Ishikawa (cell line): ENCODE measurements at regions not wholly inside any gene's neighbourhood (a gene's known extent, or its start where the extent isn't known, plus 50 kb on each side); places are given as distances from the start of the nearest gene placed in this dataset.

Experiments used
- CREB1 ChIP-seq: IDR thresholded peaks from 2 replicates; pipeline ENCODE4 v1.6.1; 2012; ENCODE audit warnings: low read depth
- EGR1 ChIP-seq: IDR thresholded peaks from 2 replicates; pipeline ENCODE4 v1.6.1; 2012
- EP300 ChIP-seq: IDR thresholded peaks from 2 replicates; pipeline ENCODE4 v1.6.1; 2012; ENCODE audit warnings: borderline replicate concordance
- FOXM1 ChIP-seq: IDR thresholded peaks from 2 replicates; pipeline ENCODE4 v1.6.1; 2012; ENCODE audit warnings: low read depth, borderline replicate concordance
- RAD21 ChIP-seq: IDR thresholded peaks from 2 replicates; pipeline ENCODE4 v1.6.1; 2012; ENCODE audit warnings: low read depth
- TAF1 ChIP-seq: IDR thresholded peaks from 2 replicates; pipeline ENCODE4 v1.6.1; 2012; ENCODE audit warnings: low read depth, mild to moderate bottlenecking
- TEAD4 ChIP-seq: IDR thresholded peaks from 2 replicates; pipeline ENCODE4 v1.6.1; 2012
- YY1 ChIP-seq: IDR thresholded peaks from 2 replicates; pipeline ENCODE4 v1.6.1; 2012; ENCODE audit warnings: low read depth
- ZBTB7A ChIP-seq: IDR thresholded peaks from 2 replicates; pipeline ENCODE4 v1.6.1; 2012; ENCODE audit warnings: low read depth
- TF ChIP-seq, protein P1 (sequence below): IDR thresholded peaks from 2 replicates; pipeline ENCODE4 v1.6.1; 2012; ENCODE audit warnings: low read depth, mild to moderate bottlenecking
- TF ChIP-seq, protein P2 (sequence below): IDR thresholded peaks from 2 replicates; pipeline ENCODE4 v1.6.1; 2012

DNA sequence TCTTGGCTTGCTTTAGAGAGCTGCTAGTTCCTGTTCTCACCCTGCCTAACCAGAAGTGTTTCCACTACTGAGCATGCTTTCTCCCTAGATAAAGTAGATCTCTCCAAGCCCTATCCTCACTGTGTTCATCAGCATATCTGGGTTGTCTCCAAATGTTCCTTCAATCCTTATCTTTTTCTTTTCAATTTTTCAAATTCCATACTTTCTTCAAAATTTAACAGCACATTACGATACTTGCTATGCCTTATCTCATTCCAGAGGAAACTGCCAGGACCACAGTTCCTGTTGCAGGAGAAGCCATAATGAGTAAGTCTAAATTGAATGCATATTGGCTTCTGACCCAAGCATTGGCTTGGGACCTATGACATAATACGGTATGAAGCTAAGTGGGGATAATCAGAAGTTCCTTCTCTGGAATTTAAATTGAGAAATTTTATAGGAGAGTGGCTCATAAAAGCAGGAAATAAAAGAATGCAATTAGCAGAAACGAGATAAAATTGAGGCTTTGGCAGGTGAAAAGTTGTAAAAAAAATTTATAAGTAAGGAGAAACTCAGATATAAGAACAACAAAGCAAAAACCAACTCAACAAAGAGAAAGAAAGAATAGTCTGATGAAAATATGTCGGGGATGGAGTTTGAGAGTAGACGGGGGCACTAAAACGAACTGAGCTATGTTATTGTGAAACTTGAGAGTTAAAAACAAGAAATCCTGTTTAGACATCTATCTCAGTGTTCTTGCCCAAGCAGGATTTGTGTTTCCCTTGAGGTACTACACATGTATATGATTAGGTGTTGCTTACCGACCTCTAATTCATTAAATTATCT lies 631.7 kb upstream of the CCDC54 start:
- no peak for TF ChIP-seq YY1
- TF ChIP-seq EP300, result no peak
- TF ChIP-seq, protein P1, sequence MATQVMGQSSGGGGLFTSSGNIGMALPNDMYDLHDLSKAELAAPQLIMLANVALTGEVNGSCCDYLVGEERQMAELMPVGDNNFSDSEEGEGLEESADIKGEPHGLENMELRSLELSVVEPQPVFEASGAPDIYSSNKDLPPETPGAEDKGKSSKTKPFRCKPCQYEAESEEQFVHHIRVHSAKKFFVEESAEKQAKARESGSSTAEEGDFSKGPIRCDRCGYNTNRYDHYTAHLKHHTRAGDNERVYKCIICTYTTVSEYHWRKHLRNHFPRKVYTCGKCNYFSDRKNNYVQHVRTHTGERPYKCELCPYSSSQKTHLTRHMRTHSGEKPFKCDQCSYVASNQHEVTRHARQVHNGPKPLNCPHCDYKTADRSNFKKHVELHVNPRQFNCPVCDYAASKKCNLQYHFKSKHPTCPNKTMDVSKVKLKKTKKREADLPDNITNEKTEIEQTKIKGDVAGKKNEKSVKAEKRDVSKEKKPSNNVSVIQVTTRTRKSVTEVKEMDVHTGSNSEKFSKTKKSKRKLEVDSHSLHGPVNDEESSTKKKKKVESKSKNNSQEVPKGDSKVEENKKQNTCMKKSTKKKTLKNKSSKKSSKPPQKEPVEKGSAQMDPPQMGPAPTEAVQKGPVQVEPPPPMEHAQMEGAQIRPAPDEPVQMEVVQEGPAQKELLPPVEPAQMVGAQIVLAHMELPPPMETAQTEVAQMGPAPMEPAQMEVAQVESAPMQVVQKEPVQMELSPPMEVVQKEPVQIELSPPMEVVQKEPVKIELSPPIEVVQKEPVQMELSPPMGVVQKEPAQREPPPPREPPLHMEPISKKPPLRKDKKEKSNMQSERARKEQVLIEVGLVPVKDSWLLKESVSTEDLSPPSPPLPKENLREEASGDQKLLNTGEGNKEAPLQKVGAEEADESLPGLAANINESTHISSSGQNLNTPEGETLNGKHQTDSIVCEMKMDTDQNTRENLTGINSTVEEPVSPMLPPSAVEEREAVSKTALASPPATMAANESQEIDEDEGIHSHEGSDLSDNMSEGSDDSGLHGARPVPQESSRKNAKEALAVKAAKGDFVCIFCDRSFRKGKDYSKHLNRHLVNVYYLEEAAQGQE, result no peak
- TF ChIP-seq RAD21, result no peak
- no peak for TF ChIP-seq TAF1
- no peak for TF ChIP-seq CREB1
- no peak for TF ChIP-seq EGR1
- TF ChIP-seq, protein P2, sequence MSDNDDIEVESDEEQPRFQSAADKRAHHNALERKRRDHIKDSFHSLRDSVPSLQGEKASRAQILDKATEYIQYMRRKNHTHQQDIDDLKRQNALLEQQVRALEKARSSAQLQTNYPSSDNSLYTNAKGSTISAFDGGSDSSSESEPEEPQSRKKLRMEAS, result no peak
- TF ChIP-seq ZBTB7A, result no peak
- TF ChIP-seq TEAD4, result no peak
- no peak for TF ChIP-seq FOXM1
